Bronchial epithelial cell (primary cell): ENCODE measurements at regions not wholly inside any gene's neighbourhood (a gene's known extent, or its start where the extent isn't known, plus 50 kb on each side); places are given as distances from the start of the nearest gene placed in this dataset.

Source experiments
- DNase-seq: peaks from one replicate; pipeline ENCODE4 v3.0.0-alpha.2; 2010; ENCODE audit warnings: low read depth
- FAIRE-seq: peaks from 2 replicates; lab custom pipeline; 2011; peaks lifted over from hg19 to GRCh38; lab: Jason Lieb, UNC
- H3K27me3 ChIP-seq: 2 replicates; pipeline ENCODE4 v1.5.1; 2011; ENCODE audit warnings: low read length; ENCODE audit not compliant: control insufficient read depth, insufficient read depth
- H3K36me3 ChIP-seq: 2 replicates; pipeline ENCODE4 v1.5.1; 2011; ENCODE audit warnings: low read length; ENCODE audit not compliant: control insufficient read depth, insufficient read depth
- H3K4me3 ChIP-seq: 2 replicates; pipeline ENCODE4 v1.5.1; 2011; ENCODE audit warnings: mild to moderate bottlenecking, low read depth, low read length, control low read depth
- TF ChIP-seq, protein P1 (sequence below): IDR thresholded peaks from 2 replicates; pipeline ENCODE4 v1.5.1; 2011; ENCODE audit warnings: mild to moderate bottlenecking, moderate library complexity, low read length, control low read depth, inconsistent platforms; ENCODE audit not compliant: insufficient read depth, severe bottlenecking

DNA sequence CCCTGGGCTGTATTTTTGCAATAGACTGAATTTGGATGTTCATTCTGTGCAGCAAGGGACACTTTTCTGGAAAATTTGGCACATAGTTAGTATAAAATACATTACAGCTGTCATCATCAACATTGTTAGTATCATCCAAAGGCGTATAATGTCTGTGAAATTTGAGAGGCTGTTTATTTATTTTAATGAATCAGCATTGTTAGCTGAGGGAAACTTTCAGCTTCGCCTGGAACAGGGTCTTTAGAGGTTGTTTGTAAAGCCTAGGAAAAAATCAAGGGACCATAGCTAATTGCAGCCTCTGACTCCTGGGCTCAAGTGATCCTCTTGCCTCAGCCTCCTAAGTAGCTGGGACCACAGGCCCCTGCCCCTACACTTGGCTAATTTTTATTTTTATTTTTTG lies 106.8 kb upstream of the USP24 start:
- peak; percentile 59 for DNase-seq
- no peak overlapping the region for H3K4me3 ChIP-seq
- FAIRE-seq, result no peak
- TF ChIP-seq, protein P1, sequence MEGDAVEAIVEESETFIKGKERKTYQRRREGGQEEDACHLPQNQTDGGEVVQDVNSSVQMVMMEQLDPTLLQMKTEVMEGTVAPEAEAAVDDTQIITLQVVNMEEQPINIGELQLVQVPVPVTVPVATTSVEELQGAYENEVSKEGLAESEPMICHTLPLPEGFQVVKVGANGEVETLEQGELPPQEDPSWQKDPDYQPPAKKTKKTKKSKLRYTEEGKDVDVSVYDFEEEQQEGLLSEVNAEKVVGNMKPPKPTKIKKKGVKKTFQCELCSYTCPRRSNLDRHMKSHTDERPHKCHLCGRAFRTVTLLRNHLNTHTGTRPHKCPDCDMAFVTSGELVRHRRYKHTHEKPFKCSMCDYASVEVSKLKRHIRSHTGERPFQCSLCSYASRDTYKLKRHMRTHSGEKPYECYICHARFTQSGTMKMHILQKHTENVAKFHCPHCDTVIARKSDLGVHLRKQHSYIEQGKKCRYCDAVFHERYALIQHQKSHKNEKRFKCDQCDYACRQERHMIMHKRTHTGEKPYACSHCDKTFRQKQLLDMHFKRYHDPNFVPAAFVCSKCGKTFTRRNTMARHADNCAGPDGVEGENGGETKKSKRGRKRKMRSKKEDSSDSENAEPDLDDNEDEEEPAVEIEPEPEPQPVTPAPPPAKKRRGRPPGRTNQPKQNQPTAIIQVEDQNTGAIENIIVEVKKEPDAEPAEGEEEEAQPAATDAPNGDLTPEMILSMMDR, result no peak
- H3K27me3 ChIP-seq, result no peaks in the 10 kb centered on the region
- H3K36me3 ChIP-seq, result no peaks in the 10 kb centered on the region

DNA sequence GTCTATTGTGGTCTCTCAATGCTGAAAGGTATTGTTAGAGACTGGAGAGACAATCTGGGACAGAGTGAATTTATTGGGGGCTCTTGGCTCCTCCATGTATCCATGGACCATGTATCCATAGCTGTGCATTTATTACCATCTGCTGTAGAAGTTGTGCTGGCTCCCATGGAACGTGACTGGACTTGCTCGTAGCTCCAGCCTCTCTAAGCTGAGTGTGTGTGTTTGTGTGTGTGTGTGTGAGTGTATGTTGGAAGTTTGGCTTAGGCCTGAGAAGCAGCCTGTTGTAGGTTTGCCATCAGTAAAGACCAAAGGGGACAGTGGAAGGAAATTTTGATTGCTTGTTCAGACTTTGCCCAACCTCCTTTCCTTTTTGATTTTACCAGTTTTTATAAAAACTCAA lies 105.7 kb upstream of the USP24 start:
- FAIRE-seq (no peak), DNase-seq (peak; percentile 81)
- TF ChIP-seq, protein P1, result no peak
- Histone ChIP-seq H3K4me3 (no peak overlapping the region), H3K36me3 (no peaks in the 10 kb centered on the region), H3K27me3 (no peaks in the 10 kb centered on the region)

DNA sequence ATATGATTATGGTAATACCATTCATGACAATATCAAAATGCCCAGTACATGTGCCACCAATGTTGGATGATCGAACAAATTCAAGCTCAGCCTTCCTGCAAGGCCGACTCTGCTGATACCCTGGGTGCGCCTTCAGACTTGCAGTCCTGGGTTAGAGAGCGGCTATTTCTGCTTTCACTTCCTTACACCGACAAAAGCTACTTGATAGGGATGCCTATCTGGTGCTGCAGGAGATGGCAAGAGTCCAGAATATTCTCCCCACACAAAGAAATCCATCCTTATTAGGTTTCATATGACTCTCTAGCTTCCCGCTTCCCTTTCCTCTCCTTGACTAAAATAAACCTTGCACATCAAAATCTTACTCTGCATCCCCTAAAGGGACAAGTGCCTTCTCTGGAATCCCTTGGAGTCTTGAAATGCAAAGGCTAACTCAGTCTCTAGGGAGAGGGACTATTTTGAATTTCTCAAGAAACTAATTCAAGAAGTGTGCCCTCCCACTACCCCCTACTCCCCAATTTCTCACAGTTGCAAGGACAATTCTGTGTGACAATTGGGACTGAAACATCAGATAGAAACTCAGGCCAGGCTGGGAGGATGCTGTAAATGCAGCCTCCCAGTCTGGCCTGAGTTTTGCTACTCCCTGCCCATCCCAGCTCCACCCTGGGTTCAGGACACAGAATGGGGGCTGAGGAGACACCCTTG lies 103.1 kb upstream of the USP24 start:
- H3K27me3 ChIP-seq, result no peaks in the 10 kb centered on the region
- FAIRE-seq (no peak), DNase-seq (no peak)

DNA sequence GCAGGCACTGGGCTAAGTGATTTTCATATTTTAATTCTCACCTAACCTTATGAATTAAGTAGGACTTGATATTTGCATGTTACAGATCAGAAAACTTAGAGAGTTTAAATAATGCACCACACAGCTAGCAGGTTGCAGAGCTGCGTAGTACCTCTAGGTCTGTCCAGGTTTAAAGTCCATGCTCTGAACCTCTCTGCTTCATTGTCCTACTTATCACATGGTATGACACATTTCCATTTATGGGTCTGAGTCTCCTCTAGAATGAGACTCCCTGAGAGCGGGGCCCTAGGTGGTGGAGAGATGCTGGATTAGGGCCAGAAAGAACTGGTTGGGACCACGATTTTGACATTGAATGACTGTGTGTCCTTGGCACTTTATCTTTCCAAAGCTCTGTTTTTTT lies 102.5 kb upstream of the USP24 start:
- Histone ChIP-seq H3K27me3 (no peaks in the 10 kb centered on the region), H3K4me3 (no peak overlapping the region), H3K36me3 (no peaks in the 10 kb centered on the region)
- TF ChIP-seq, protein P1, result no peak
- FAIRE-seq (peak; percentile 18), DNase-seq (no peak)

More for the DNA sequence above, 103.1 kb upstream of the USP24 start:
- Histone ChIP-seq H3K36me3 (no peaks in the 10 kb centered on the region), H3K4me3 (no peak overlapping the region)
- TF ChIP-seq, protein P1, result no peak

DNA sequence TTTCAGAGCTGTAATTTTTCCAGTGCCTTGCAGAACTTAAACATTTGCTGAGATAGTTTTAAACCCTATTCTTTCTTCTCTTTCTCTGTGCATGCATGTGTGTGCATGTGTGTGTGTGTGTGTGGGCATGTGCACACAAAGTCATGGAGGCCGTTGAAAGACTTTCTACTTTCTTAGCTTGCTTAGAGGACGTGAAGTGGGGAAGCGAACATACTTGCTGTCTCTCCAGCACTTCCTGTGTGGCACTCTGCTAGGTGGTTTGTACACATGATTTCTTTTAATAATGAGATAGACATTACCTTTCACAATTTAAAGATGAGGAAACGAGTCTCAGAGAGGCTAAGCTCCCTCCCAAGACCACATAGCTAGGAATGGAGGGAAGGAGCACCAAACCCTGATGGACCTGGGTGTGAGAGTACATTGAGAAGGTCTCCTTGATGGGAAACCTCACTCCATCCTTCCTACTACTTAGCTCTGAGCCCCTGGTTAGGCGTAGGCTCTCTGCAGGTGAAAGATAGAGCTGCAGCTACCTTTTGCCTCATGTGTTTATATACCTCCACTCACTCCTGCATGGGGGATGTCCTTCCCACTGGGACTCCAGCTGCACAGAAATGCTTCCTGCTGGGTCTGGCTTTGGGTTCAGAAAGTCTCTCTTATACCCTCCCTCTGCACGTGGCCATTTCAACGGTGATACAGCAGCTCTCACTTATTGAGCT lies 101.9 kb upstream of the USP24 start:
- FAIRE-seq (no peak), DNase-seq (no peak)
- no peaks in the 10 kb centered on the region for H3K27me3 ChIP-seq
- TF ChIP-seq, protein P1, result no peak
- H3K36me3 ChIP-seq, result no peaks in the 10 kb centered on the region
- H3K4me3 ChIP-seq, result no peak overlapping the region
